DMS53 (cell line): ENCODE measurements at regions not wholly inside any gene's neighbourhood (a gene's known extent, or its start where the extent isn't known, plus 50 kb on each side); places are given as distances from the start of the nearest gene placed in this dataset.

Experiments used
- DNase-seq: peaks from one replicate; lab custom pipeline; 2025; lab: John Stamatoyannopoulos, UW

DNA sequence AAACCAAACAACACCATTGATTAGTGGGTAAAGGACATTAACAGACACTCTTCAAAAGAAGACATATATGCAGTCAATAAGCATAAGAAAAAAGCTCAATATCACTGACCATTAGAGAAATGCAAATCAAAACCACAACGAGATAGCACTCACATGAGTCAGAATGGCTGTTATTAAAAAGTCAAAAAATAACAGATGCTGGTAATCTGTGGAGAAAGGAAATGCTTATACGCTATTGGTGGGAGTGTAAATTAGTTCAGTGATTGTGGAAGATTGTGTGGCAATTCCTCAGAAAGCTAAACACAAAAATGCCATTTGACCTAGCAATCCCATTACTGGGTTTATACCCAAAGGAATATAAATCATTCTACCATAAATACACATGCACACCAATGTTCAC is 182.6 kb downstream of the TRPC6 start:
- no peak for DNase-seq

DNA sequence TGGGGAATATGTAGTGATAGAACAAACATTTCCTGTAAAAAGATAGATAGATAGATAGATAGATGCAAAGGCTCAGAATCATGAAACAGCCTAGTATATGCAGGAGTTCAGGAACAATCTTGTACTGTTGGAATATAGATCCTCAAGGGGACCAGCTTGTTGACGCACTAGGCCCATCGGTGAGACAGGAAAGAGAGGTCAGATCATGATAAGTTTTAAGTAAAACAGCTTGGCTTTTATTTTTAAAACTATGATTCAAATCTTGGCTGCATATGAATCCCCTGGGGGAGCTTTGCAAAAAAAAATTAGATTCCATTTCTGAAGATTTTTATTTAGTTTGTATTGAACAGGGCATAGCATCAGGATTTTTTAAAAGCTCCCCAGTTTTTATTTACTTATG is 185.8 kb downstream of the TRPC6 start:
- DNase-seq, result no peak

DNA sequence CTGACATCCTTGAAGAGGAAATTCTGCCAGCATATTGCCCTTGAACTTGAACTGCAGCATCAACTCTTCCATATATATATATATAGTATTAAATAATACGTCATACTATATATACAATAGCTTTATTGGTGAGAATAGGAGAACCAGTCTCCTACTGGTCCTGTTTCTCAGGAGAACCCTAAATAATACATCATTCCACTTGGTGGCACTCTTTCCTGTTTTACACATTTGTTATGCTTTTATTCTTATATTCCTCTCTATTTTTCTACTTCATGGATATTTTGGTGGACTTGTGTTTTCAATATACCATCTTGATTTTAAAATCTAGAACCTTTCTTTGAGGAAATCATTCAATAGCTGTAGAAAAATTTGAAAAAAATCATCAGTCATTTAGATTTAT is 193.3 kb downstream of the TRPC6 start:
- peak; percentile 38 for DNase-seq

DNA sequence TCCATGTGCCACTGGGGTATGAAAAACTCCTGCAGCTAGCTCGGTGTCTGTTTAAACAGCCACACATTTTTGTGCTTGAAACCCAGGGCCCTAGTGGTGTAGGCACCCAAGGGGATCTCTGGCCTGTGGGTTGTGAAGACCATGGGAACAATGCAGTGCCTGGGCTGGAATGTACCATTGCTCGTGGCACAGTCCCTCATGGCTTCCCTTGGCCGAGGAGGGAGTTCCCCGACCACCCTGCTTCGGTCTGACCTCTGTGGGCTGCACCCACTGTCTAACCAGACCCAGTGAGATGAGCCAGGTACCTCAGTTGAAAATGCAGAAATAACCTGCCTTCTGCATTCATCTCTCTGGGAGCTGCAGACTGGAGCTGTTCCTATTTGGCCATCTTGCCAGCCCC is 214.0 kb downstream of the TRPC6 start:
- no peak for DNase-seq

DNA sequence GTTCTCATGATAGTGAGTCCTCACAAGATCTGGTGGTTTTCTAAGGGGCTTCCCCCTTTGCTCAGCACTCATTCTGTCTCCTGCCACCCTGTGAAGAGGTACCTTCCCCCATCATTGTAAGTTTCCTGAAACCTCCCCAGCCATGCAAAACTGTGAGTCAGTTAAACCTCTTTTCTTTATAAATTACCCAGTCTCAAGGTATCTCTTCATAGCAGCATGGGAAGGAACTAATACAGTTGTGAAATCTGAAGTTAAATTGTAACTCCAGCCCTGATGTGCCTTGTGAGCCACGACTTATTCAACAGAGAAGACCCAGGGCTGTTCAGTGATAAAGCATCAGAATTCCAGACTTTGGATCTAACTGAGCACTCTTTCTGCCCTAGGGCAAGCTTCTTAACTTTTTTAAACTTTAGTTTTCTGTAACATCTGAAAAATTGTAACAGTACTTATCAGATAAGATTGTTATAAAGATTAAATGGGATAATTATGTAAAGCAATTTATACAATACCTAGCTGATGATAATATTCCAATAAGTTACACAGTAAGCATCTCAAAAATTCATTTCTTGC is 220.0 kb downstream of the TRPC6 start:
- DNase-seq, result no peak

DNA sequence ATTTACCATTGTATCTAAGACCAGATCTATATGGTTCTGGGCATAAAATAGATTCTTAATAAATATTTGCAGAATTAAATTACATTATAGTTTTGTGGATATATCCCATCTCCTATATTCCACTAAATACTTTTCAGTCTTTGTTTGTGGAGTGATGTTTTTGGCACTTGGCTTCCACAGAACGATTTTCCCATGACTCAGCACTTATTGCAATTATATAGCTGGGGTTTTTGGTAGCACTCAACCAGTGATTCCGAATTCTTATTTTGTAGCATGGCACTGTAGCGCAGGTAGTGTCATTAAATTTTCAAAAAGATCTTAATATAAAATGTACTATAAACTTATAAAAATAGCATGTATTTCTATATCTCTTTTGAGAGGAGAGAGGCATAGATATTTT is 221.2 kb downstream of the TRPC6 start:
- DNase-seq, result no peak

DNA sequence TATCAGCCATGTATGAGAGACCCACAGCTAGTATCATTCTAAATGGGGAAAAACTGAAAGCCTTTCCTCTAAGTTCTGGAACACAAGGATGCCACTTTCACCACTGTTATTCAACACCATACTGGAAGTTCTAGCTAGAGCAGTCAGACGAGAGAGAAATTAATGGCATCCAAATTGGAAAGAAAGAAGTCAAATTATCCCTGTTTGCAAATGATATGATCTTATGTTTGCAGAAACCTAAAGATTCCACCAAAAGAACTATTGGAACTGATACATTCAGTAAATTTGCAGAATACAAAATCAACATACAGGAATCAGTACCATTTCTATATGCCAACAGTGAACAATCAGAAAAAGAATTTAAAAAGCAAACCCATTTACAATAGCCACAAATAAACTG is 226.0 kb downstream of the TRPC6 start:
- DNase-seq, result no peak

DNA sequence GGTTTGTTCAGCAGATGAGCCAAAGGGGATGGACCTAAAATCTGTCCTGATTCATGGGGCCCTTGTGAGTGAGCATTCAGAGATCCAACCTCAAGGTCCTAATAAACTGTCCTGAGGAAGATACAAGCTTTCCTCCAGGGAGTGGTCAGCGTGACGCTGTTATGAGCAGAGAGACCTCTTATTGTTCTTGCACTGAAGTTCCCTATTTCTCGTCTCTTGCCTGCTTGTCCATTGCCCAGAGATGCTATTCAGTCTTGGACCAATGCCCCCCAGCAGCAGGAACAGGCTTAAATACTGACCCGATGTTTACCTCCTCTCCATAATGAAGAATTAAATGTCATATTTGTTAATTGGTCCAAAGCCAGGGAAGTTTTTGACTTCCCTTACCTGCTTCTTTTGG is 225.2 kb upstream of the PGR start:
- DNase-seq, result no peak

DNA sequence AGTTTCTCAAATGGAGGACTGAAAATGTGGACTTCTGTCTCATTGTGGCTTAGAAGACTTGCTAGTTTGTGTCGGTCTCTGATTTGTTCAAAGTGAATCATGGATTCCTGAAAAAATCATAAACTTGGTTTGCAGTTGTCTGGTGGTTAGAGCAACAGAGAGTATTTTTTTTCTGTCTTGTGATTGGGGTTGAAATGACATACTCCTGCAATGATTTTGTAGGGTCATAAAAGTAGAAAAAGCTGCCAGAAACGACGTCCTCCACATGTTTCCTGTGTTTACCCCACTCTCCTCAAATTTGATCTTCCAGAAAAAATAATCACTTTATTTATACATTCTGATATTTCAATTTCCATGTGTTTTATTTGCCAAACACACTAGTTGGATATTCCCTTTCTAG is 219.2 kb upstream of the PGR start:
- no peak for DNase-seq

DNA sequence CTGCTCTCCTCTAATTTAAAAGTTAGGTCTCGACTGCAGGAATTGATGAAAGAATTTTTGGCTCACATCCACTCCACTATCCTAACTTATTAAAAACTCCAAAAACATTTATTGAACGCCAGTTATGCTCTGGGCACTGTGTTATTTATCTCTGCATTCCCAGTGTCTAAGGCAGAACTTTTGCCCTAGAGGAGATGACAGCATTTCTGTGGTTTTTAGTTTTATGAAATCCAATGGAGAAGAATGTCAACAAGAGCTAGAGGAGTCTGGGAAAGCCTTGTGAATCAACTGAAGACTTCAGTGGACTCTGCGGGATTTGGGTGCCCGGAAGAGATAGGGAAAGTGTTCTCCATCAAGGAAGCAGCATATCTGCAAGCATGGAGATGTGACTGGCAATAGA is 217.0 kb upstream of the PGR start:
- DNase-seq, result no peak

DNA sequence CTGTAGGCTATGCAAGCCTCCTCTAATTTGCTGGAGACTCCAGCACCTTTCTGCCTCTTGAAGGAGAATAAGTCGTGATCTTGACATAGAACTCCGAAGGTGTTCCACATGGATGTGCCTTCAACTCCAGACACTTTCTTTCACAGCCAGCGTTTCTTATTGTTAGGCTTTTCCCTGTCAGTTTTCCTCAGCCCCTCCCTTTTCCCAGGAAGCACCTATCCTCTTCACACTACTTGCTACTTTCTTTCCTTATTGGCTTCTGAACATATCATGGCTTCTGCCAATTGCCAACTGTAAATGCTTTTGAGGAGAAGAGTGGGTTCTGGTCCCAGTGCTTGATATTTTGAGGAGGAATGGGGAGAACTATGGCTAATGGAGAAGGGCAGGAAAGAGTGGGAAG is 216.3 kb upstream of the PGR start:
- DNase-seq, result no peak

DNA sequence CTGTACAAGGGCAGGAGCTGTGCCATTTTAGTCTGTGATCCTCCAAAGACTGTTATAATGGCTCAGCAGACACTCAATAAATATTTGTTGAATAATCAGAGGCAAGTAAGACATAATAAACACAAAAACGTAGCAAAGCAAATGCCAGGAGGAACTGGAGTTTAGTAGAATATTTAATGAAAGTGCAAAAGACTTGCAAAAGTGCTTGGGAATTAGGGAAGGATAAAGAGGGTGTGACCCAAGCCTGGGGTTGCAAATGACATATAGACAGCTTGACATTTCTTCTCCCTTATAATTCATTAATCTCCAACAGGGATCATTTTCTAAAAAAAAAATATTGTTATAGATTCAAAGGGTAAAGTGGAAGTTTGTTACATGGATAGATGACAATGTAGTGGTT is 212.7 kb upstream of the PGR start:
- no peak for DNase-seq

DNA sequence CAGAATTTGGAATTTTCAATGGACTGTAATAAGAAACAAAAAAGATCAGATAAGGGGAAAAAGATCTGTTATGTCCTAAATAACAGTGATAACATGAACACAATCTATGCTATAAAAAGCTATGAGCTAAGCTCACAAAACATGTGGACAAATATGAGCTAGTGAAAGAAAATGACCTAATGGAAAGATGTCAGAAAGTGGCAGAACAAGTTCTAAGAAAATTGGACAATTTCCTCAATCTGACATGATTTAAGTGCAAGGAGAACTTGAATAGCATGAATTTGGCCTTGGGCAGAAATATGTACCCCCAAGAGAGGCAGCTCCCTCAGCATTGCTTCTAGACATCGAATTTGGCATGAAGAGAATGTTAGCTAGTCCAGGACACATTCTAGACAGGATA is 212.0 kb upstream of the PGR start:
- peak; percentile 15 for DNase-seq

DNA sequence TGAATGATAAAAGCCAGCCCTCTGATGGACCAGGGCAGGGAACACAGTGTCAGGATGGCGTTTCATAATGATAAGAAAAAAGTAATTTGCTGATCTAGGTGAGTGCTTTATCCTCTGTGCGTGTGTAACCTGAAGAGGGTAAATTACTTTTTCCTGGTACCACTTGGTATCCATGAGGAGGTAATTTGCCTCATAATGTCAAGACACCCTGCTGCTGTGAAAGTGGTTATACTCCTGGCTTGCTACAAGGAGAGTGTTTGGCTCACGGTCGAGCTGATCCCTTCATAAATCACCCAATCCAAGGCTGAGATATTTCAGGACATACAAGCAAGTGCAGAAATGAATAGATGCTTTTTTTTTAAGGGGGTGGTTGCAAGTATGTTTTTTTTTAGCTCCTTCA is 207.2 kb upstream of the PGR start:
- DNase-seq, result peak; percentile 28

DNA sequence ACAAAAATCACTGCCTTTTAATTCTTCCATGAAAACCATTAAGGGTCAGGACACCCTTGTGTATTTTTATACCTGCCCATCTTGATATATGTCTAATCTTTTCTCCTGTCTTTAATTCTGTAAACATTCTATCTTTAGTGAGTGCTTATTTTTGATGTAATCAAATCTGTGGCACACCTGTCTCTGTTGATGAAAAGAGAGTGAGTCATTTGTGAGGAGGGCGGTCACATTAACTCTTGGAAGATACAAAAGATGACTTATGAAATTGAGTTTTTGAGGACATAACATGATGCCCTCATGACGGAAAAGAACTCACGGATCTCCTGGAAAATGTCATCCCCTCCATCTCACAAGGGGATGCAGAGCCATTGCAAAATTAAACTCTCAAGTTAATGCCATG is 206.5 kb upstream of the PGR start:
- DNase-seq, result peak; percentile 74

DNA sequence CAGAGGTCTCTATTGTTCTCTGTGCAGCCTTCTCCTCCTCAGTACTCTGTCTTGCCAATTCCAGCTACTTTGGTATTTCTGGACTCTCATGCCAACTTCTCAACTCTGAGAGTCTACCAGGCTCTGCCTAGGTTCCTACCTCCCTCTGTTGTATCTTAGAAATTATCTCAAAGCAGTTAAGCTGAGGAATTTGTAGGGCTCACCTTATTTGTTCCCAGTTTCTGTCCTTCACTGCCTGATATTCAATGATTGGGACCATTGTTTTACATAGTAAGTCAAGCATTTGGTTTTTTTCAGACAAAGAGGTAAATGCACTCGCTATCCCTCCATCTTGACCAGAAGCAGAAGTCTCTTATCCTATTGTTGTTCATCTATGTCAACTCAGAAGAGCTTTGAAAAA is 205.0 kb upstream of the PGR start:
- no peak for DNase-seq

DNA sequence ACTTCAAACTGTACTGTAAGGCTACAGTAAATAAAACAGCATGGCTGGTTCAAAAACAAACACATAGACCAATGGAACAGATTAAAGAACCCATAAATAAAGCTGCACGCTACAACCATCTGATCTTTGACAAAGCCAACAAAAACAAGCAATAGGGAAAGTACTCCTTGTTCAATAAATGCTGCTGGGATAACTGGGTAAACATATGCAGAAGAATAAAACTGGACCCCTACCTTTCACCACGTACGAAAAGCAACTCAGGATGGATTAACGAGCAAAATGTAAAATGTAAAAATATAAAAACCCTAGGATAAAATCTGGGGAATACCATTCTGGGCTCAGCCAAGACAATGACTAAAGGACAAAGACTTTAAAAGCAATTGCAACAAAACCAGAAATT is 201.8 kb upstream of the PGR start:
- DNase-seq, result no peak

DNA sequence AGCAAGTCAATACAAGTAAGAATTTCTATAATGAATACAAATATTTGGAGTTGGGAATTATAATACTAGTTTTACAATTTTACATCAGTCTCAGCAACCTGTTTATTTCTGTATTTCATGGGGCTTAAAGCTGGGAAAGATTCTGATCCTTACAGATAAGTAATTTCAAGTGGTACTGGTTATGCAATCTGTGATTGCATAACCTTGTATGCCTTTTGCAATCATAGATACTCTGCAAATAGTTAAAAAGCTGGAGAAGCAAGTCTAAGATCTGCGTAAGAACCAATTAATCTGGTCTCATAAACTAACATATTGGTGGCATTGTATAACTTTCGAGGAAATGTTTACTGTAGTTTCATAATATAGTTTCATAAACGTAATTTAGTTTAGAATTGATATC is 198.3 kb upstream of the PGR start:
- peak; percentile 11 for DNase-seq

DNA sequence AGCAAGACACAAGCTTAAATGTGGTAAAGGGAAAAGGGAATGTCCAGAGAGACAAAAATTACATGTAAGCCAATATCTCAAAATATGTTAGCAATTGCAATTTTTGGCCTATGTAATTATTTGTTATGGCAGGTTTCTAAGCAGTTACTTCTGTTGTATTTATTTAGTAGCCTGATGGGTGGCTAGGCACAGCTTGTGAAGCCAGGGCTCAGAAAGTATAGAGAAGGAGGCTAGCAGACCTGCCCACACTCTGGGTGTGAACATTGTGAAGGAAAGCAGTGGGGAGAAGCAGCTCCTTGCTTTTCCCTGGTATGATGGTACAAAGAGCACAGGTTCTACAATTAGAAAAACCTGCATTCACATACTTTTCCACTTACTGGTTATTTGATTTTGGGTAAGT is 196.5 kb upstream of the PGR start:
- DNase-seq, result no peak

DNA sequence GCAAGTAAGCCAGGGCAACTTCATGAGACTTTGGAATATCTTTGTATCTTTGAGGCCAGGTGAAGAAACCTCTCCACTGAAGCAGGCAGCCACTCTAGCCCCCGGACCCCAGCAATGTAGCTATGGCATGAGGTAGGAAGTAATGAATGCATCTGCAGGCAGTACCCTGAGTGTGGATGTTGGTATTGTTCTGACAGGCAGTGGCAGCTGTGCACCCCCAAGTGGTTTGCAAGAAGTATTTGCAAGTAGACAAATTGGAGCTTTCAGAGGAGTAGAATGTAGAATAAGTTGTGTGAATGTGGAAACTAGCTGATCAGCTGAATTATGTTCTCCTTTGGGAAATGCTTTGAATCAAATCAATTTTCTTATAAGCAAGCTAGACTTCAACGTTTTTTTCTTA is 194.4 kb upstream of the PGR start:
- DNase-seq, result peak; percentile 55

DNA sequence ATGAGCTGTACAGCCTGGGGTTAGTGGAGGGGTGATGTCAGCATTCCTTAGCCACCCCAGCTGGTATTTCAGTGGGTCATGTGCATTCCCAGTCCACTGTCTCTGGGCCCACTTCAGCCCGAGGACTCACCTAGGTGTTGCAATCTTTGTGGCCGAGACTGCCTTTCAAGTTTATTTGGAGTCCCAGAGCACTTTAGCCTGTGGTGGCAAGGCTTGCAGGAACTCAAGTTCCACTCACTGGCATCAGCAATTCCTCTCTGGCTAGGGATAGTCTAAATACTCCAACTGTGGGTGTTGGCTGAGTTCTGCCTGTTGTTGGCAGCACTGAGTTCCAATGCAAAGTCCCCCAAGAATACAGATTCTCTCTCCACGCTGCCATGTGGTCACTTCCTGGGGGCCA is 191.6 kb upstream of the PGR start:
- no peak for DNase-seq

DNA sequence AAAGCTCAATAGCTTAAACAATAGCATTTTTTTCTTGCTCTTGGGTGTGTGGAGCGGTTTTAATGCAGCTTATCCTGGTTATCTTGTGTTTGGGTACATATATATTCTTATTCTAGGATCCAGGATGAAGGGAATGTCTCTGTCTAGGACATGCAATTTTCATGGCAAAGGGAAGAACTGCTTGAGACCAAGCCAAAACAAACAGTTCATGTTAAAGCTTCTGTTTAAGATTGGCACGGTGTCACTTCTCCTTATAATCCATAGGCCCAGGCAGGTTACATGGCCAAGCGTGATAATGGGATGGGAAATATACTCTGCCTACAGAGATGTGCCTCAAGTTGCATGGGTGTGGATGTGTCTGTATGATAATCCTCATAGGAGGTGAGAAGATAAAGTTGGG is 177.1 kb upstream of the PGR start:
- DNase-seq, result no peak

DNA sequence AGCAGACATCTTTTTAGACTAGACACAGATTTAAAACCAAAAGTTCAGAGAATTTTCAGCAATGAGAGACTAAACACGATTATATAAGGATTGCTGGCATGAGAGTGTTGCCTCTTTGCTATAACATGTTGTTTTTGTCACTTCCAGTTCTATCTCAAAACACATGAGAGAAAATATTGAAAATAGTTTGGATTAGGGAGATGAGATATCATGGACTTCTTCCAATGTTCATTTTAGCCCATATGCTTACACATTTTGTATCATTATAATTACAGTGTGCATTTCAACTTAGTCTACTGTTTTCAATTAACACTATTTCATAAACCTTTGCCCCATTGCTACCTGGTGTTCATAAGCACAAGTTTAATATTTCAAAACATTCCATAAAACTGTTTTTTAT is 175.9 kb upstream of the PGR start:
- no peak for DNase-seq

DNA sequence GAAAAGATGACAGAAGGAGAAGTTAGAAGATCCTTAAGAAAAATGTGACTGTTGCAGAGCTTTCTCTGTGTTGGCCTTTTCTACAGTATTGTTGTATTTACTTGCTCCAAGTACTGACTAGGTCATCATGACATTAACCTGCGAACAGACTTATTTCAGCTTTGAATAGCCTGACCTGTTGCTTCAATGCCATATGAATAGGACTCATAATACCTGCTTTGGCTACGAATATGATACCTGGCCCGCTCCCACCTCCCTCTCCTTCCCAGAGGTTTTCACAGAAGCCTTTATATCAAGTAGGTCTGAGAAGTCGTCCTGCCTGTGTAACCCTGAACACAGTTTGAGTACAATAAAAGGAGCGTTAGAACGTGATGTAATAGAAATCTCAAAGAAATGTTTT is 169.6 kb upstream of the PGR start:
- DNase-seq, result no peak

DNA sequence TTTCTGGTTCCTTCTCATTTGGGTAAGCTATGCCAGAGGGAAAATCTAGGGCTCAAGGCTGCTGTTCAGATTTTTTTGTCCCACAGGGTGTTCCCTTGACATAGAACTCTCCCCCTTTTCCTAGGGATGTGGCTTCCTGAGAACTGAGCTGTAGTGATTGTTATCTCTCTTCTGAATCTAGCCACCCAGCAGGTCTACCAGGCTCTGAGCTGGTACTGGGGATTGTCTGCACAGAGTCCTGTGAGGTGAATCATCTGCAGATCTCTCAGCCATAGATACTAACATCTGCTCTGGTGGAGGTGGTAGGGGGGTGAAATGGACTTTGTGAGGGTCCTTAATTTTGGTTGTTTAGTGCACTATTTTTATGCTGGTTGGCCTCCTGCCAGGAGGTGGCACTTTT is 167.3 kb upstream of the PGR start:
- no peak for DNase-seq
